ENCODE measurements at regions not wholly inside any gene's neighbourhood (a gene's known extent, or its start where the extent isn't known, plus 50 kb on each side); places are given as distances from the start of the nearest gene placed in this dataset.

DNA sequence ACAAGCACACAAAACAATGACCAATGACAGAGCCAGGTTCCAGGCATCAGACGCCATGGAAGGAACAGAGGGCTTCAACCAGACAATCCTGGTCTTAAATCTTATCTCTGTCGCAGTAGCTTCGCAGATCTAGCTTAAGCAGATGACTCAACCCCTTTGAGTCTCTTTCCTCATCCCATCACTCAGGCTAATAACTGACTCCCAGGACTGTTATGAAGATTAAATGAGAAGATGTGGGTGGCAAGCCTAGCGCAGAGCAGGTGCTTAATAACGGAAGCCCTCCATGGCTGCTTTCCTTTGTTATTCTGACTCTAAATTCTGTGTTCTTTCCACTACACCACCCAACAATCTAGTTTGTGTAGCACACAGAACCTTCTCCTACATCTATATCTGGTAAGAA is 110.9 kb downstream of the SLC24A2 start:
- TF ChIP-seq POLR2AphosphoS5 (IDR thresholded peaks at IDR 0.05) = no peak
- TF ChIP-seq CTCF (IDR thresholded peaks at IDR 0.05) = no peak
- no peak for TF ChIP-seq POLR2A (IDR thresholded peaks at IDR 0.05)
- no peak for TF ChIP-seq EP300 (IDR thresholded peaks at IDR 0.05)

All from gastroesophageal sphincter (tissue), 3 donors.